ENCODE measurements at regions not wholly inside any gene's neighbourhood (a gene's known extent, or its start where the extent isn't known, plus 50 kb on each side); places are given as distances from the start of the nearest gene placed in this dataset.

- TF ChIP-seq CTCF (IDR thresholded peaks at IDR 0.05; ENCODE audit: borderline replicate concordance, control extremely low read depth, extremely low read depth, insufficient read depth, missing control alignments): no peak
- in situ Hi-C loops (cut with MboI; ENCODE audit: low sequenced_read_pairs, unreplicated experiment): no loop called here
- no peak for DNase-seq (ENCODE audit: low spot score)
Measured at GRCh38 chr3:162996368-162996767, 1499.8 kb downstream of the OTOL1 start.

GRCh38 chr3:162998205-162998604, 1501.6 kb downstream of the OTOL1 start:
- no peak for DNase-seq (ENCODE audit: low spot score)
- in situ Hi-C loops (cut with MboI; ENCODE audit: low sequenced_read_pairs, unreplicated experiment): no loop called here
- TF ChIP-seq CTCF (IDR thresholded peaks at IDR 0.05; ENCODE audit: borderline replicate concordance, control extremely low read depth, extremely low read depth, insufficient read depth, missing control alignments): no peak

- DNase-seq (ENCODE audit: low spot score): no peak
- in situ Hi-C loops (cut with MboI; ENCODE audit: low sequenced_read_pairs, unreplicated experiment): no loop called here
- TF ChIP-seq CTCF (IDR thresholded peaks at IDR 0.05; ENCODE audit: borderline replicate concordance, control extremely low read depth, extremely low read depth, insufficient read depth, missing control alignments): no peak
Measured at GRCh38 chr3:163011596-163011995, 1515.0 kb downstream of the OTOL1 start.

- in situ Hi-C loops (cut with MboI; ENCODE audit: low sequenced_read_pairs, unreplicated experiment): no loop called here
- no peak for TF ChIP-seq CTCF (IDR thresholded peaks at IDR 0.05; ENCODE audit: borderline replicate concordance, control extremely low read depth, extremely low read depth, insufficient read depth, missing control alignments)
- DNase-seq (ENCODE audit: low spot score): no peak
Measured at GRCh38 chr3:163016251-163016650, 1519.6 kb downstream of the OTOL1 start.

- in situ Hi-C loops (cut with MboI; ENCODE audit: low sequenced_read_pairs, unreplicated experiment): no loop called here
- no peak for TF ChIP-seq CTCF (IDR thresholded peaks at IDR 0.05; ENCODE audit: borderline replicate concordance, control extremely low read depth, extremely low read depth, insufficient read depth, missing control alignments)
- no peak for DNase-seq (ENCODE audit: low spot score)
Measured at GRCh38 chr3:163018067-163018466, 1521.5 kb downstream of the OTOL1 start.

GRCh38 chr3:163018664-163019063, 1522.1 kb downstream of the OTOL1 start:
- no peak for TF ChIP-seq CTCF (IDR thresholded peaks at IDR 0.05; ENCODE audit: borderline replicate concordance, control extremely low read depth, extremely low read depth, insufficient read depth, missing control alignments)
- in situ Hi-C loops (cut with MboI; ENCODE audit: low sequenced_read_pairs, unreplicated experiment): no loop called here
- DNase-seq (ENCODE audit: low spot score): no peak

- no peak for TF ChIP-seq CTCF (IDR thresholded peaks at IDR 0.05; ENCODE audit: borderline replicate concordance, control extremely low read depth, extremely low read depth, insufficient read depth, missing control alignments)
- in situ Hi-C loops (cut with MboI; ENCODE audit: low sequenced_read_pairs, unreplicated experiment): no loop called here
- DNase-seq (ENCODE audit: low spot score): no peak
Measured at GRCh38 chr3:163019260-163019659, 1522.7 kb downstream of the OTOL1 start.

Data from GM13976 (cell line).